SK-N-MC (cell line): ENCODE measurements at regions not wholly inside any gene's neighbourhood (a gene's known extent, or its start where the extent isn't known, plus 50 kb on each side); places are given as distances from the start of the nearest gene placed in this dataset.

ENCODE experiments used
- EZH2 ChIP-seq: fragments of 200-600 bp; sonication (generic); IDR thresholded peaks from one replicate; pipeline ENCODE4 v1.6.1; 2017; ENCODE audit warnings: antibody characterized with exemption
- FOXP2 ChIP-seq: optimal IDR thresholded peaks from 2 replicates; pipeline ENCODE3; 2011; ENCODE audit warnings: mild to moderate bottlenecking, moderate library complexity; ENCODE audit not compliant: insufficient read depth; ENCODE audit errors: extremely low read length, control extremely low read depth
- POLR2AphosphoS5 ChIP-seq: IDR thresholded peaks from 2 replicates; pipeline ENCODE4 v1.6.1; 2012; ENCODE audit warnings: mild to moderate bottlenecking, low read depth, low read length, borderline replicate concordance

DNA sequence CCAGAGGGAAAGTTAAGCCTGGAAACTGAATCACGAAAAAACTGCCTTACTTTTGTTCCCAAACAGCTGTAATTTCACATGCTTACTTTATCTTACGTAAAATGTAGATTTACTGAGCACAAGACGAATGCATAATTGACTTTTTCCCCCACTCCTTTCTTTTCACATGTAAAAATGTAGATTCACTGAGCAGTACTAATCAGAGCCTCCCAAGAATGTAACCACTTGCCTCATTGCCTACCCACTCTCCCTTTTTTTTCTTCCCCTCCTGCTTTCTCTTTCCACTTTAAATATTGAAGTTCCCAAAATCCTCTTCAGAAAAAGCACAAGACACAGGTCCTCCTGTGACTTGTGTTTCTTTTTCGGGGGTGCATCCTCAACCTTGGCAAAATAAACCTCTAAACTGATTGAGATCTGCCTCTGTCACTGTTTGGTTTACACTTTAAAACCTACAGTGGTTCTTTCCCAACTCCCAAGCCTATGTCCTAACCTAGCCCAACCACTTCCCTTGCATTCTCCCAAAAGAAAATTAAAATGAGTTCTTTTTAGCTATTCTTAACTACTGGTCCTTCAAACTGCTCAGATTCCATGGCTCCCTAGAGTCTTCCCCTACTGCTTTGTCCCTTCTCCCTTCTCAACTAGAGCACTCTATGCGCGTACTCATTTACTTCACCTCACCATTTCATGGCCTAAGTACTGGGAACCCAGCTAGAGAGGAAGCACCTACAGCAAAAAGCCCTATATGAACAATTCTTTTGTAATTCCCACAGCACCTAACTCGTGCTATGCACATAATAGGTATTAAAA lies 236.6 kb upstream of the MKLN1 start:
- TF ChIP-seq POLR2AphosphoS5, result no peak
- no peak for TF ChIP-seq EZH2
- TF ChIP-seq FOXP2, result no peak
